Muscle layer of duodenum (tissue), 2 donors: ENCODE measurements at regions not wholly inside any gene's neighbourhood (a gene's known extent, or its start where the extent isn't known, plus 50 kb on each side); places are given as distances from the start of the nearest gene placed in this dataset.
"Not testable (repeated sequence)": the region's sequence is repeated elsewhere in the genome, so short reads cannot be mapped to it uniquely, and the experiment has no call there.

Experiments used
- H3K27ac ChIP-seq: one replicate; pipeline ENCODE4 v1.7.0; 2013; ENCODE audit warnings: mild to moderate bottlenecking, low read length
- H3K27me3 ChIP-seq: one replicate; pipeline ENCODE4 v1.7.0; 2013; ENCODE audit warnings: low read depth, mild to moderate bottlenecking, control low read depth, low read length
- H3K36me3 ChIP-seq, 2 donors: one replicate each; pipeline ENCODE4 v1.7.0; 2013; ENCODE audit warnings: low read length in 2 of 2, control low read depth in 1 of 2, mild to moderate bottlenecking in 1 of 2; ENCODE audit not compliant: insufficient read depth in 2 of 2, control insufficient read depth in 1 of 2
- H3K4me1 ChIP-seq, 2 donors: one replicate each; pipeline ENCODE4 v1.7.0; 2013; ENCODE audit warnings: low read length in 2 of 2, mild to moderate bottlenecking in 2 of 2, control low read depth in 1 of 2, moderate library complexity in 1 of 2; ENCODE audit not compliant: insufficient read depth in 2 of 2, control insufficient read depth in 1 of 2
- H3K4me3 ChIP-seq, 2 donors: one replicate each; pipeline ENCODE4 v1.7.0; 2013; ENCODE audit warnings: low read length in 2 of 2, low read depth in 1 of 2, mild to moderate bottlenecking in 1 of 2
- H3K9me3 ChIP-seq, 2 donors: one replicate each; pipeline ENCODE4 v1.7.0; 2013; ENCODE audit warnings: low read length in 2 of 2, control low read depth in 1 of 2, mild to moderate bottlenecking in 1 of 2; ENCODE audit not compliant: control insufficient read depth in 1 of 2
- donor health status: healthy.

GRCh38 chr7:106752367-106752766 is 91.4 kb upstream of the CCDC71L start:
- H3K27me3 ChIP-seq = no peaks in the 10 kb centered on the region
- H3K27ac ChIP-seq = no peak overlapping the region
- H3K4me1 ChIP-seq = no peaks in the 10 kb centered on the region
- H3K4me3 ChIP-seq = no peak overlapping the region
- H3K36me3 ChIP-seq = no peaks in the 10 kb centered on the region
- H3K9me3 ChIP-seq = no peaks in the 10 kb centered on the region

DNA sequence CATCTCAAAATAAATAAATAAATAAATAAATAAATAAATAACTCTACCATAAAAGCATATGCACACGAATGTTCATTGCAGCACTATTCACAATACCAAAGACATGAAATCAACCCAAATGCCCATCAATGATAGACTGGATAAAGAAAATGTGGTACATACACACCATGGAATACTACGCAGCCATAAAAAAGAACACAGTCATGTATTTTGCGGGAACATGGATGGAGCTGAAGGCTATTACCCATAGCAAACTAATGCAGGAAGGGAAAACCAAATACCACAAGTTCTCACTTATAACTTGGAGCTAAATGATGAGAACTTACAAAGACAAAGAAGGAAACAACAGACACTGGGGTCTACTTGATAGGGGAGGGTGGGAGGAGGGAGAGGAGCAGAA is 94.1 kb upstream of the CCDC71L start:
- H3K27ac ChIP-seq, H3K36me3 ChIP-seq, H3K27me3 ChIP-seq, H3K4me3 ChIP-seq, H3K4me1 ChIP-seq, H3K9me3 ChIP-seq: not testable (repeated sequence)

DNA sequence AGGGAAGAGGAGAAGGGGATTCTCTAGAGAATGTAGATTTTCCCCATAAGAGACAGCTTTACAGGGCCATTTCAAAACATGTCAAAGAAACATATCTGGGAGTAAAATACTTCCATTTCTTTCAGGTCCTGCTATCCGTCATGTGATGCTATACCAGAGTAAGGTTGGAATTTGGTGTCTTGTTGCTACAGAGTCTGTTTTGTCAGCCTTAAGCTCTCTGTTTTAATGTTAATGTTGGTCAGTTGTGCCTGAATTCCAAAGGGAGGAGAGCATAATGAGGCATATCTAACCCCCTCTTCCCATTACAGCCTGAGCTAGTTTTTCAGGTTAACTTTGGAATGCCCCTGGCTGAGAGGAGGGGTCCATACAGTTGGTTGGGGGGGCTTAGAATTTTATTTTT is 94.7 kb upstream of the CCDC71L start:
- Histone ChIP-seq H3K27ac (no peak overlapping the region), H3K9me3 (no peaks in the 10 kb centered on the region), H3K36me3 (no peaks in the 10 kb centered on the region), H3K4me1 (no peaks in the 10 kb centered on the region), H3K27me3 (no peaks in the 10 kb centered on the region), H3K4me3 (no peak overlapping the region)

DNA sequence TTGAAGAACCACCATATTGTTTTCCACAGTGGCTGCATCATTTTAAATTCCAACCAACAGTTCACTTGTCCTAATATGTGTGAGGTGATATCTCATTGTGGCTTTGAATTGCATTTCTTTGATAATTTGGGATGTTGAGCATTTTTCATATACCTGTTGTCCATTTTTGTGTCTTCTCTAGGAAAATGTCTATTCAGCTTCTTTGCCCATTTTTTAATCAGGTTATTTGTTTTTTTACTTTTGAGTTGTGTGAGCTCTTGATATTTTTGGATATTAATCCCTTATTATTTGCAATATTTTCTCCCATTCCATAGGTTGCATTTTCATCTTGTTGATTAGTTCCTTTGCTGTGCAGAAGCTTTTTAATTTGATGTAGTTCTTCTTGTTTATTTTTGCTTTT is 95.1 kb upstream of the CCDC71L start:
- no peaks in the 10 kb centered on the region for H3K4me1 ChIP-seq
- H3K4me3 ChIP-seq = no peak overlapping the region
- no peaks in the 10 kb centered on the region for H3K27me3 ChIP-seq
- H3K27ac ChIP-seq = no peak overlapping the region
- no peaks in the 10 kb centered on the region for H3K36me3 ChIP-seq
- no peaks in the 10 kb centered on the region for H3K9me3 ChIP-seq

GRCh38 chr7:106756884-106757283 is 95.9 kb upstream of the CCDC71L start:
- no peak overlapping the region for H3K4me3 ChIP-seq
- H3K9me3 ChIP-seq = no peaks in the 10 kb centered on the region
- no peaks in the 10 kb centered on the region for H3K36me3 ChIP-seq
- no peaks in the 10 kb centered on the region for H3K4me1 ChIP-seq
- no peaks in the 10 kb centered on the region for H3K27me3 ChIP-seq
- no peak overlapping the region for H3K27ac ChIP-seq

DNA sequence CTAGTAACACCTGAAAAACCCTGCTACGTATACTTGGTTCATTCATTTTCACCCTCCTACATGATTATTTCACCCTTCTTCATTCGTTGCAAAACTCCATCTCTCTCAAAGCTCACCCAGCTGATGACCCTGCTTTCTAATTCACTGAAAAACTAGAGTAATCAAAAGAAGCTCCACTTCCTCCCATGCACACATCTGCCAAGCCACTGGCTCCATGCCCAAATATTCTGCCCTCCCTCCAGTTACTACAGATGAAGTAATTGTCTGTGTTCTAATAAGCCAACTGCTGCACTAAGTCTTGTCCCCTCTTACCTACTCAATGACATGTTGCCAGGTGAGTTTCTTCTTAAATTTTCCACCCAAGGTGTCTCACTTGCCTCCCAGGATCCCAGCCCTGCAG is 96.9 kb upstream of the CCDC71L start:
- H3K9me3 ChIP-seq = no peaks in the 10 kb centered on the region
- H3K36me3 ChIP-seq = no peaks in the 10 kb centered on the region
- H3K4me3 ChIP-seq = no peak overlapping the region
- no peaks in the 10 kb centered on the region for H3K4me1 ChIP-seq
- H3K27ac ChIP-seq = no peak overlapping the region
- H3K27me3 ChIP-seq = no peaks in the 10 kb centered on the region

- not testable (repeated sequence) for H3K9me3 ChIP-seq, H3K27ac ChIP-seq, H3K27me3 ChIP-seq, H3K4me3 ChIP-seq, H3K36me3 ChIP-seq, H3K4me1 ChIP-seq
Observed at GRCh38 chr7:106762845-106763244, 101.9 kb upstream of the CCDC71L start.

DNA sequence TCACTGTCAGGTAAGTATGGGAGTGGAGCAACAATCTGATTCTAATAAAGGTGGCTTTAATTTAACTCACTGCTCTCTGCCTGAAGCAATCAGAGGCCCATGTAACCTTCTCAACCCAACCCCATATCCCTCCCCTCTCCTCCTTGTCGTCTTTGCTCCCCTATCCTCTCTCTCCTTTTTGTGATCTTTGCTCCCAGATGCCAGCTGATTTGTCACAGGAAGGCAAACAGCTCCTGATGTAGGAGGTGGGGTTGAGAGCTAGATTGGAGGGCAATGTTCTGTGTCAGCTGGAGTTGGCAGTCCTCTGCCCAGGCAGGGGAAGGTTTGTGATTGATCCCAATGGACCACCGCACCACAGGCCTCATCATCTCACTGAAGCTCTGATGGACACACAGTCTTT is 101.4 kb upstream of the PIK3CG start:
- H3K27ac ChIP-seq = no peak overlapping the region
- no peak overlapping the region for H3K4me3 ChIP-seq
- no peaks in the 10 kb centered on the region for H3K27me3 ChIP-seq
- peaks cover 0 to 6% of the 10 kb centered on the region in 2 donors for H3K4me1 ChIP-seq
- H3K36me3 ChIP-seq = no peaks in the 10 kb centered on the region
- no peaks in the 10 kb centered on the region for H3K9me3 ChIP-seq

DNA sequence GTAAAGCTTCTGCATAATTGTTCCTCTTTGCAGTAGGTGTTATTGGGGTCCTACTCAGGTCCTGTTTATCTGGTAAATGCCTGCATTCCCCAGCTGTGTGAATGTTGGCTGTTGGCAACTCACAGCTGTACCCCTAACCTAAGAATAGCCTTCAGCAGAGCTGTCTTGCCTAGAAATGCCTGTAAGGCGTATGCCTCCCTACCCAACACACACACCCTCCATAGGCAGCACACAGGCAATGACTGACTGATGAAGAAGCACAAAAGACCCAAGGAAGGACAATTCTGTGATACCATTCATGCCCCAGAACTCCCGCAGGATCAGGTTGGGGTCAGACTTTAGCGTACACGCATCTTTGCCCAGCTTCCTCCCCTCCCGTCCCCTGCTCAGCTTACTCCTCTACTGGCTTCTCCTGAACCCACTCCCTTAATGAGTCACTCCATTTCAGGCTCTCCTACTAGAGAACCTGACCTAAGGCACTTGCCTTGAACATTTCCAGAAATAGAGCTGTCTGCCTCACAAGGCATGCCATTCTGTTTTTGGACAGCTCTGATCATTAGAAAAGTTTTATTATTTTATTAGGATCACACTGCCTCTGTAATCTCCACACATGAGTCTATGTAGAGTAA is 99.2 kb upstream of the PIK3CG start:
- H3K27ac ChIP-seq = no peak overlapping the region

DNA sequence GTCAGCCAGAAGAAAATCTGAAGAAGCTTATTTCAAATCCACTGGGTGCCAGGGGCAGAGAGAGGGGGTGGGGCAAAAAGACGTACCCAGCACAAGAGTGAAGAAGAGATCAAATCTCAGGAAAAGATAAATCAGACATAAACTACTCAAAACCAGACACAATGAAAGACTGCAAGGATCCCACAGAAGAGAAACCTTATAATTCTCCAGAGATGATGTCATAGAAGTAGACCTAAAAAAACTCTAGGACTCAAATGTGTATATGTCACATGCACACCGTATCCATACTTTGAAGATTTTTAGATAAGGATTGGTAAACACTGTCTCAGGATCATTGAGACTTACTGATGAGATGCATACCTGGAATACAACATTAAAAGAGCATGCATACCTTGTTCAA is 98.5 kb upstream of the PIK3CG start:
- H3K9me3 ChIP-seq = no peaks in the 10 kb centered on the region
- no peak overlapping the region for H3K27ac ChIP-seq

More for the DNA sequence above, 99.2 kb upstream of the PIK3CG start:
- H3K27me3 ChIP-seq = no peaks in the 10 kb centered on the region
- no peak overlapping the region for H3K4me3 ChIP-seq
- peaks cover 0 to 6% of the 10 kb centered on the region in 2 donors for H3K4me1 ChIP-seq
- H3K9me3 ChIP-seq = no peaks in the 10 kb centered on the region
- no peaks in the 10 kb centered on the region for H3K36me3 ChIP-seq

DNA sequence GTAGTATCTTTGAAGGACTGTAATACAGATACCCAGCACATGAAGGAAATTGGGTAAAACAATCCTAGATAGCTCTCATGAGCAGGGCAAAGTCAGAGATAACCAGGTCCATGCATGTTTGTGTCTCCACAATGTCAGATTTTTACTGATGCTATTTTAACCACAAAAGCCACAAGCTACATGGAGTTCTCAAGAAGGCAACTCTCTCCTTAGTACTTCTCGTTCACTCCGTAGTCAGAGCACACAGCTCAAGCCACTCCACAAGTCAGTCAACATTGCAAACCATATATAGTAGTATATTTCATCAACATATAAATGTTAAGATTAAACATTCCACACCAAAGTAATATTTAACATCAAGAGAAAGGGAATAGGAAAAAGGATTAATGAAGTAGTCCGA is 98.0 kb upstream of the PIK3CG start:
- Histone ChIP-seq H3K27me3 (no peaks in the 10 kb centered on the region), H3K27ac (no peak overlapping the region), H3K4me1 (peaks cover 0 to 6% of the 10 kb centered on the region in 2 donors)

More for the DNA sequence above, 98.5 kb upstream of the PIK3CG start:
- Histone ChIP-seq H3K36me3 (no peaks in the 10 kb centered on the region), H3K4me1 (peaks cover 0 to 6% of the 10 kb centered on the region in 2 donors), H3K27me3 (no peaks in the 10 kb centered on the region), H3K4me3 (no peak overlapping the region)

More for the DNA sequence above, 98.0 kb upstream of the PIK3CG start:
- Histone ChIP-seq H3K9me3 (no peaks in the 10 kb centered on the region), H3K36me3 (no peaks in the 10 kb centered on the region), H3K4me3 (no peak overlapping the region)
